ENCODE measurements at regions not wholly inside any gene's neighbourhood (a gene's known extent, or its start where the extent isn't known, plus 50 kb on each side); places are given as distances from the start of the nearest gene placed in this dataset.

DNA sequence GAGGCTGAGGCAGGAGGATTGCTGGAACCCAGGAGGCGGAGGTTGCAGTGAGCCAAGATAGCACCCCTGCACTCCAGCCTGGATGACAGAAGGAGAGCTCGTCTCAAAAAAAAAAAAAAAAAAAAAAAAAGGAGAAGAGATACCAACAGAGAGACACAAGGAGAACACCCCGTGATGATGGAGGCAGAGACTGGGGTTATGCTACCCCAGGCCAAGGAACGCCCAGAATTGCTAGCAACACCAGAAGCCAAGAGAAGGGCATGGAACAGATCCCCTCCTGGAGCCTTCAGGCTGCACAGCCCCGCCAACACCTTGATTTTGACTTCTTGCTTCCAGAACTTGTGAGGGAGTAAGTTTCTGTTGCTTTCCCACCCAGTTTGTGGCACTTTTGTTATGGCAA is 148.0 kb upstream of the FOXN3 start:
- Histone ChIP-seq H3K9me2 (replicated peaks; ENCODE audit: control insufficient read depth, low read length) (no peaks in the 10 kb centered on the region), H4K20me1 (ENCODE audit: control insufficient read depth, insufficient read depth, low read depth, low read length) (no peaks in the 10 kb centered on the region), H3K79me2 (ENCODE audit: control insufficient read depth, low read length) (no peaks in the 10 kb centered on the region), H3K4me2 (ENCODE audit: low read length) (no peak overlapping the region), H3K4me1 (ENCODE audit: control insufficient read depth, low read length) (peaks cover 7% of the 10 kb centered on the region), H3K27me3 (ENCODE audit: control insufficient read depth, low read length) (no peaks in the 10 kb centered on the region), H3K36me3 (ENCODE audit: control insufficient read depth, low read length) (no peaks in the 10 kb centered on the region), H3F3A (ENCODE audit: control insufficient read depth, insufficient read depth) (no peaks in the 10 kb centered on the region), H3K9me3 (ENCODE audit: control insufficient read depth, insufficient read depth, low read length) (no peaks in the 10 kb centered on the region), H3K4me3 (ENCODE audit: low read length) (no peak overlapping the region), H3K27ac (ENCODE audit: low read depth, low read length) (no peak overlapping the region)
- TF ChIP-seq EZH2phosphoT487 (IDR thresholded peaks at IDR 0.05; ENCODE audit: borderline replicate concordance, low read length), result no peak
- TF ChIP-seq, protein P1, sequence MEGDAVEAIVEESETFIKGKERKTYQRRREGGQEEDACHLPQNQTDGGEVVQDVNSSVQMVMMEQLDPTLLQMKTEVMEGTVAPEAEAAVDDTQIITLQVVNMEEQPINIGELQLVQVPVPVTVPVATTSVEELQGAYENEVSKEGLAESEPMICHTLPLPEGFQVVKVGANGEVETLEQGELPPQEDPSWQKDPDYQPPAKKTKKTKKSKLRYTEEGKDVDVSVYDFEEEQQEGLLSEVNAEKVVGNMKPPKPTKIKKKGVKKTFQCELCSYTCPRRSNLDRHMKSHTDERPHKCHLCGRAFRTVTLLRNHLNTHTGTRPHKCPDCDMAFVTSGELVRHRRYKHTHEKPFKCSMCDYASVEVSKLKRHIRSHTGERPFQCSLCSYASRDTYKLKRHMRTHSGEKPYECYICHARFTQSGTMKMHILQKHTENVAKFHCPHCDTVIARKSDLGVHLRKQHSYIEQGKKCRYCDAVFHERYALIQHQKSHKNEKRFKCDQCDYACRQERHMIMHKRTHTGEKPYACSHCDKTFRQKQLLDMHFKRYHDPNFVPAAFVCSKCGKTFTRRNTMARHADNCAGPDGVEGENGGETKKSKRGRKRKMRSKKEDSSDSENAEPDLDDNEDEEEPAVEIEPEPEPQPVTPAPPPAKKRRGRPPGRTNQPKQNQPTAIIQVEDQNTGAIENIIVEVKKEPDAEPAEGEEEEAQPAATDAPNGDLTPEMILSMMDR (IDR thresholded peaks at IDR 0.05; ENCODE audit: low read depth, low read length, poor library complexity, severe bottlenecking), result no peak

DNA sequence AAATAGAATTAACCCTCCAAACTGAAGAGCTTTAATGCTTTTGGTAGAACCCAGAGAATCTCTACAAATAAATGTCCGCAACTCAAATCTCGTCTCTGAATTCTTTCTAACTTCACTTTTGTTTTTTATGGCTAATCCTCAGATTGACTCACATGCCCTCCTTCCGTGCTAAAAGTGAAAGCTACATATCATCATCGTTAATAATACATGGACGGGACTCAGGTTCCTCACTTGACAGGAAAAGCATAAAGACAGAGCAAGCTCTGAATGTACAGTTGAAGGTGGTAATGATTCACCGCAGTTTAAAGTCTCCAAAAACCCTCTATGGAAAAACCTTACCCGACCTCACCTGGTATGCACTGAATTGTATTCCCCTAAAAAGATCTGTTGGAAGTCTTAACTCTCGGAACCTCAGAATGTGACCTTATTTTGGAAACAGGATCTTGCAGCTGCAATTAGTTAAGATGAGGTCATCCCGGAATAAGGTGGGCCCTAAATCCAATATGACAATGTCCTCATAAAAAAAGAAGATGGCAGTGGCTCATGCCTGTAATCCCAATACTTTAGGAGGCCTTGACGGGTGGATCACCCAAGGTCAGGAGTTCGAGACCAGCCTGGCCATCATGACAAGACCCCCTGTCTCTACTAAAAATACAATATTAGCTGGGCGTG is 147.4 kb upstream of the FOXN3 start:
- Histone ChIP-seq H4K20me1 (ENCODE audit: control insufficient read depth, insufficient read depth, low read depth, low read length) (no peaks in the 10 kb centered on the region), H3K36me3 (ENCODE audit: control insufficient read depth, low read length) (no peaks in the 10 kb centered on the region), H3K79me2 (ENCODE audit: control insufficient read depth, low read length) (no peaks in the 10 kb centered on the region), H3K27me3 (ENCODE audit: control insufficient read depth, low read length) (no peaks in the 10 kb centered on the region), H3K9me3 (ENCODE audit: control insufficient read depth, insufficient read depth, low read length) (no peaks in the 10 kb centered on the region), H3K4me3 (ENCODE audit: low read length) (no peak overlapping the region), H3F3A (ENCODE audit: control insufficient read depth, insufficient read depth) (no peaks in the 10 kb centered on the region), H3K4me1 (ENCODE audit: control insufficient read depth, low read length) (peaks cover 4% of the 10 kb centered on the region), H3K4me2 (ENCODE audit: low read length) (no peak overlapping the region), H3K27ac (ENCODE audit: low read depth, low read length) (no peak overlapping the region), H3K9me2 (replicated peaks; ENCODE audit: control insufficient read depth, low read length) (no peaks in the 10 kb centered on the region)
- no peak for TF ChIP-seq EZH2phosphoT487 (IDR thresholded peaks at IDR 0.05; ENCODE audit: borderline replicate concordance, low read length)
- TF ChIP-seq, protein P1 (IDR thresholded peaks at IDR 0.05; ENCODE audit: low read depth, low read length, poor library complexity, severe bottlenecking), result no peak

DNA sequence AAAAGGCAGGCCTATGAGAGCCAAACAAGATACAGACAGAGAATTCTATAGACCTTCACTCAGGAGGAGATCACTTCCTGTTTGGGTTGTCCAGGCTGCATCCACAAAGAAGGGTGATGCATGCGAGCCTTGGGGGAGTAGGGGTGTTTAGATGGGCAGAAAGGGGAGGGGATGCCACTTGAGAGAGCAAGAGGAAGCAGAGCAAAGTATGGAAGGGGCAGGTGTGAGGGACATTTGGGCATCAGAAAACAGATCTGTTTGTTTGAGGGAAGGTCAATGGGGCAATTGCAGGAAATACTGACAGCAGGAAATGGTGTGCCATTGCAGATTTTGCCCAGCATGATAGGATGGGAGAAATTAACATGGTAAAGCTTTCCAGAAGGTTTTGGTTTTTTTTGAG is 146.4 kb upstream of the FOXN3 start:
- no peaks in the 10 kb centered on the region for H3K79me2 ChIP-seq (ENCODE audit: control insufficient read depth, low read length)

More for the DNA sequence above, 146.4 kb upstream of the FOXN3 start:
- Histone ChIP-seq H3F3A (ENCODE audit: control insufficient read depth, insufficient read depth) (no peaks in the 10 kb centered on the region), H3K9me2 (replicated peaks; ENCODE audit: control insufficient read depth, low read length) (no peaks in the 10 kb centered on the region), H4K20me1 (ENCODE audit: control insufficient read depth, insufficient read depth, low read depth, low read length) (no peaks in the 10 kb centered on the region), H3K27me3 (ENCODE audit: control insufficient read depth, low read length) (no peaks in the 10 kb centered on the region), H3K4me2 (ENCODE audit: low read length) (no peak overlapping the region), H3K9me3 (ENCODE audit: control insufficient read depth, insufficient read depth, low read length) (no peaks in the 10 kb centered on the region), H3K4me3 (ENCODE audit: low read length) (no peak overlapping the region), H3K36me3 (ENCODE audit: control insufficient read depth, low read length) (no peaks in the 10 kb centered on the region), H3K27ac (ENCODE audit: low read depth, low read length) (no peak overlapping the region), H3K4me1 (ENCODE audit: control insufficient read depth, low read length) (no peaks in the 10 kb centered on the region)
- TF ChIP-seq EZH2phosphoT487 (IDR thresholded peaks at IDR 0.05; ENCODE audit: borderline replicate concordance, low read length), result no peak
- TF ChIP-seq, protein P1 (IDR thresholded peaks at IDR 0.05; ENCODE audit: low read depth, low read length, poor library complexity, severe bottlenecking), result no peak

Measured in DOHH2 (cell line).